ENCODE measurements at regions not wholly inside any gene's neighbourhood (a gene's known extent, or its start where the extent isn't known, plus 50 kb on each side); places are given as distances from the start of the nearest gene placed in this dataset.
A peak's percentile ranks its signal among the peaks of the same experiment; 100 is the strongest.

- TF ChIP-seq ZNF565 (CRISPR knock-in tag; conservative IDR thresholded peaks at IDR 0.05; ENCODE audit: low read depth) (no peak), BACH2 (CRISPR knock-in tag; IDR thresholded peaks at IDR 0.05; ENCODE audit: borderline replicate concordance) (no peak), TCF4 (CRISPR knock-in tag; IDR thresholded peaks at IDR 0.05; ENCODE audit: borderline replicate concordance) (no peak), RARB (CRISPR knock-in tag; IDR thresholded peaks at IDR 0.05) (no peak), TSHZ2 (CRISPR knock-in tag; IDR thresholded peaks at IDR 0.05) (no peak), ZNF70 (CRISPR knock-in tag; IDR thresholded peaks at IDR 0.05) (no peak)
- no peak for ATAC-seq
Measured at GRCh38 chr20:4534315-4534714, 151.9 kb upstream of the PRNP start.

GRCh38 chr20:4533368-4534133, 152.7 kb upstream of the PRNP start:
- ATAC-seq: peak; percentile 49; the same call in 1 of the 3 replicates
- no peak for TF ChIP-seq ZFP3 (CRISPR knock-in tag; IDR thresholded peaks at IDR 0.05)
- no peak for TF ChIP-seq ISL1 (CRISPR knock-in tag; IDR thresholded peaks at IDR 0.05)
- TF ChIP-seq TOX (CRISPR knock-in tag; IDR thresholded peaks at IDR 0.05; ENCODE audit: borderline replicate concordance): no peak
- TF ChIP-seq ZC3H10 (CRISPR knock-in tag; IDR thresholded peaks at IDR 0.05): no peak
- no peak for TF ChIP-seq ZNF565 (CRISPR knock-in tag; conservative IDR thresholded peaks at IDR 0.05; ENCODE audit: low read depth)

- no peak for TF ChIP-seq SNAI2 (CRISPR knock-in tag; IDR thresholded peaks at IDR 0.05)
- no peak for TF ChIP-seq PPARA (CRISPR knock-in tag; IDR thresholded peaks at IDR 0.05; ENCODE audit: borderline replicate concordance)
- TF ChIP-seq ZNF565 (CRISPR knock-in tag; conservative IDR thresholded peaks at IDR 0.05; ENCODE audit: low read depth): no peak
- TF ChIP-seq ZNF70 (CRISPR knock-in tag; IDR thresholded peaks at IDR 0.05): no peak
- TF ChIP-seq TSHZ2 (CRISPR knock-in tag; IDR thresholded peaks at IDR 0.05): no peak
- TF ChIP-seq BACH2 (CRISPR knock-in tag; IDR thresholded peaks at IDR 0.05; ENCODE audit: borderline replicate concordance): no peak
- TF ChIP-seq GLIS3 (CRISPR knock-in tag; IDR thresholded peaks at IDR 0.05): no peak
- TF ChIP-seq TOX (CRISPR knock-in tag; IDR thresholded peaks at IDR 0.05; ENCODE audit: borderline replicate concordance): no peak
- TF ChIP-seq ZFP30 (CRISPR knock-in tag; IDR thresholded peaks at IDR 0.05): no peak
- no peak for TF ChIP-seq ARNTL (CRISPR knock-in tag; IDR thresholded peaks at IDR 0.05; ENCODE audit: borderline replicate concordance, low read depth)
- TF ChIP-seq RARB (CRISPR knock-in tag; IDR thresholded peaks at IDR 0.05): no peak
- no peak for TF ChIP-seq ZNF8 (CRISPR knock-in tag; IDR thresholded peaks at IDR 0.05)
- no peak for ATAC-seq
Measured at GRCh38 chr20:4532772-4533171, 153.5 kb upstream of the PRNP start.

GRCh38 chr20:4524792-4525191, 161.5 kb upstream of the PRNP start:
- TF ChIP-seq ISL1 (CRISPR knock-in tag; IDR thresholded peaks at IDR 0.05): no peak
- no peak for TF ChIP-seq OSR1 (CRISPR knock-in tag; IDR thresholded peaks at IDR 0.05)
- TF ChIP-seq TOX (CRISPR knock-in tag; IDR thresholded peaks at IDR 0.05; ENCODE audit: borderline replicate concordance): no peak
- TF ChIP-seq ZNF8 (CRISPR knock-in tag; IDR thresholded peaks at IDR 0.05): no peak
- TF ChIP-seq BACH2 (CRISPR knock-in tag; IDR thresholded peaks at IDR 0.05; ENCODE audit: borderline replicate concordance): no peak
- no peak for ATAC-seq

GRCh38 chr20:4524307-4524706, 161.9 kb upstream of the PRNP start:
- ATAC-seq: no peak
- TF ChIP-seq ARNTL (CRISPR knock-in tag; IDR thresholded peaks at IDR 0.05; ENCODE audit: borderline replicate concordance, low read depth): no peak
- TF ChIP-seq ZFP30 (CRISPR knock-in tag; IDR thresholded peaks at IDR 0.05): no peak
- TF ChIP-seq ZNF8 (CRISPR knock-in tag; IDR thresholded peaks at IDR 0.05): no peak
- no peak for TF ChIP-seq ZFP3 (CRISPR knock-in tag; IDR thresholded peaks at IDR 0.05)
- no peak for TF ChIP-seq OSR1 (CRISPR knock-in tag; IDR thresholded peaks at IDR 0.05)
- no peak for TF ChIP-seq TCF4 (CRISPR knock-in tag; IDR thresholded peaks at IDR 0.05; ENCODE audit: borderline replicate concordance)
- no peak for TF ChIP-seq PATZ1 (CRISPR knock-in tag; IDR thresholded peaks at IDR 0.05; ENCODE audit: borderline replicate concordance)
- no peak for TF ChIP-seq BACH2 (CRISPR knock-in tag; IDR thresholded peaks at IDR 0.05; ENCODE audit: borderline replicate concordance)
- TF ChIP-seq ISL1 (CRISPR knock-in tag; IDR thresholded peaks at IDR 0.05): no peak
- no peak for TF ChIP-seq GLIS3 (CRISPR knock-in tag; IDR thresholded peaks at IDR 0.05)
- no peak for TF ChIP-seq CSDC2 (CRISPR knock-in tag; IDR thresholded peaks at IDR 0.05)
- TF ChIP-seq ZNF565 (CRISPR knock-in tag; conservative IDR thresholded peaks at IDR 0.05; ENCODE audit: low read depth): no peak
- no peak for TF ChIP-seq TOX (CRISPR knock-in tag; IDR thresholded peaks at IDR 0.05; ENCODE audit: borderline replicate concordance)
